HG03108 (cell line): ENCODE measurements at regions not wholly inside any gene's neighbourhood (a gene's known extent, or its start where the extent isn't known, plus 50 kb on each side); places are given as distances from the start of the nearest gene placed in this dataset.
"Not testable (repeated sequence)": the region's sequence is repeated elsewhere in the genome, so short reads cannot be mapped to it uniquely, and the experiment has no call there.

ENCODE experiments used
- ATAC-seq: cut with Tn5 transposase; IDR thresholded peaks from one replicate; pipeline ENCODE4 v1.9.1; 2021; ENCODE audit warnings: moderate library complexity; ENCODE audit not compliant: unreplicated experiment

DNA sequence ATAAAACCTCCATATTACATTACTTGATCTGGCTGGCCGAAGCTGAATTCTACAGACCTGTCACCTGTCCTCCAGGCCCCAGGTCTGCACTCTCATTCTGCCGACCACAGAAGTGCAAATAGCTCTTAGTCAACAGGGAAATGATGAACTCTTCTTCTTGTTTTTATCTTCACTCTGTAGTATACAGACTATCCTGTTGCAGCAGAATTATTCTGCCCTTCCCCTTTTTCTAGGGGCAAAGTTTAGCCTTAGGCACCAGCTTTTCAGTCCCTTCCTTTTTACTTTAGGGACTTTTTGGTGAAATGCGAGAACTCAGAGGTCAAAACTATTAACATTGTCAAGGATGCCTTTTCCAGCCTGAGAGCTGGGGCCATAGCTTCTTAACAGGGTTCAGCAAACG is 229.6 kb upstream of the EGLN3 start:
- no peak for ATAC-seq

DNA sequence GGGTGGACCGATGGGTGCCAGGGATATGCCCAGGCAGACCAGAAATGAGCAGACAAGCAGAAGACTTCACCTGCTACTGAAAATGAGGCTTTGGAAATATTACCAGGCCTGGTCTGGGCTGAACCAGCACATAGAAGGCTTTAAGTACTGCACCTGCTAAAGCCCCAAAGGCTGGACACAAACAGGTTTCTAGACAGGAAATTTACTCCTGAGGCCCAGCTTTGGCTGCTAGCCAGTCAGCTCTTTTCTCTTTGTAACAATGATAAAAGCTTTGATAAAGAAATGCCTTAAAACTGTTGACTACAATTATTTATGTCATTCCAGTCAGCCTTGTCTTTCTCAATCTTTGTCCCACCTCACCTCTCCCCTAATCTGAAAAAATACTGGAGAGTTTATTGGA is 228.9 kb upstream of the EGLN3 start:
- no peak for ATAC-seq

- no peak for ATAC-seq
Measured at GRCh38 chr14:34177466-34177865, 226.6 kb upstream of the EGLN3 start.

DNA sequence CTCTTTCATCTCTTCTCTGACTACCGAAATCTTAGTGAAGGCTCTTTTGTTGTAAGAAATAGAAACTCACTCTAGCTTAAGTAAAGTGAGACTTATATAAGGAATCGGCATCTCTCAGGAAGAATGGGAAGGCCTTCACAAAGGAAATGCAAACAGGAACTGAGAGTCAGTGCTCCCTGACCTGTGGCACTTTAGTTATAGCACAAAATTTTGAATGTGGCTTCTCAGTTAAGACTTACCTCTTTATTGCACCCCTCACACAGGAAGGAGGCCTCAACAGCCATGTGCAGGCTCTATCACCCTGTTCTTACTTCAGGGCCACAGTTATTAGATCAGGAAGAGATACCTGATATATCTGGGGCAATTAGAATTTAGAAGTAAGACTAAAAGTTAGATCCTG is 224.7 kb upstream of the EGLN3 start:
- ATAC-seq = peak; percentile 53

GRCh38 chr14:34174973-34175372 is 224.1 kb upstream of the EGLN3 start:
- no peak for ATAC-seq

DNA sequence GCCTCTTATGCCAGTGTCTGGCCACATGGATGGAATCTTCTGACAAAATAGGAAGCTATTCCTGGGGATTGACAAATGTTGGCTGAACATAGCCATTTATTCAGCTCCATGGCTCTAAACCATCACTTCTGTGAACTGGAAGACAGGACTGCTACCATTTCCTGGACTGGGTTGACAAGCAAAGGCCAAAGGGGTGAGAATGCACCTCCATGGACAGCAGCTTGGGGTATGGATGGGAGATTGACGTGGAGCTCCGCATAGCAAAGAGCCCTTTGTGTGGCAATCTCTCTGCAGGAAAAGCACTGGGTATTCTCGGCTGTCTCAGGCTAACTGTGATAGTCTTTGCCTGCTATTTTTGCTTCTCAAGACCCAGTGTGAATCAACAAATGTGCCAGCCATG is 223.0 kb upstream of the EGLN3 start:
- ATAC-seq = no peak

- ATAC-seq = no peak
Measured at GRCh38 chr14:34172550-34173368, 221.9 kb upstream of the EGLN3 start.

GRCh38 chr14:34172173-34172451 is 221.2 kb upstream of the EGLN3 start:
- no peak for ATAC-seq

GRCh38 chr14:34171431-34172172 is 220.7 kb upstream of the EGLN3 start:
- ATAC-seq = no peak

DNA sequence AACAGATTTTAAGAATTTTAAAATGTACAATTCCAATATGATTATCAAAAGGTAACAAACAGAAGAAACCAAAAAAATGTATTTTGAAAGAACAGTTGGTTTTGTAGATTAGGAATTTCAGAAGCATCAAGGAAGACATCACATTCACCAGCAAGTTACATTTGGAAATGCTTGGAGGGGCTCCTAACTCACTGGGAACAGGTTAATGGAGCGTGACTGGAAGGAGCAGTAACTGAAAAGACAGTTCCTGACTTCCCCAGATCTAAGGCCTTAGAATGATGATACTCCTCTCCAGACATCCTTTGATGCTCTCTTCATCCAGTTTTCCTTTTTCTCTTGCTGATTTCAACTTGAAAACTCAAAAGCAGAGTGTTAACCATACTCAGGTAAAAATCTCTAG is 220.0 kb upstream of the EGLN3 start:
- no peak for ATAC-seq

- no peak for ATAC-seq
Measured at GRCh38 chr14:34169561-34169960, 218.7 kb upstream of the EGLN3 start.

GRCh38 chr14:34168656-34169055 is 217.8 kb upstream of the EGLN3 start:
- ATAC-seq = no peak

- ATAC-seq = no peak
Measured at GRCh38 chr14:34165847-34166350, 215.0 kb upstream of the EGLN3 start.

GRCh38 chr14:34164162-34164864 is 213.4 kb upstream of the EGLN3 start:
- no peak for ATAC-seq

DNA sequence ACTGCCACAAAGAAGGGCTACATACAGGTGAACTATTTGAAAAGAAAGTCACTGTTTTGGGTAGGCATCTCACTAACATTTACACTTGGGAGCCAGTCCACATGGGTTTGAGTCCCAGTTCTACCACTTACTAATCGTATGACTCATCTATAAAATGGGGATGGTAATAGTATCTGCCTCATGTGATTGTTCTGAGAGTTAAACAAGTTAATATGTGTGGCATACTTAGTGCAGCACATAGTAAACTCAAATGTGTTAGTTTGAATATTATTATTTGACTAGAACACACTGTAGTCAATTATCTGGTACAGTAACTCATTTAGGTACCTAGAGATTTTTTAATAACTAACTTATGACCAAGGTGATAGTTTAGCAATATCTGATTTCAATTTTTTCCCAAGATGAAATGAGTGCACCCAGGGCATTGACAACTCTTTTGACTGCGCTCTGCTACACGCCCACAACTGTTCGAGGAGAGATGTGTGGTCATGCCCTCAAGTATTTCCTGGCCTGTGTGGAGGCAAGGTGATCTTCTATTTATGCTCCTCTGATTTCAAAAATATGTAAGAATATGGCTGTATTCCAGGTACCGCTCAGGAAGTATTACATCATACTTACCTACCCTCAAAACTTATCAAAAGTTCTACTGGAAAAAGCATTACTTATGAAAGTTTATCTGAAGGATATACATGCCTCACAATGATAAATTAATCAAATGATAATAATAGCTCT is 210.6 kb upstream of the EGLN3 start:
- no peak for ATAC-seq

DNA sequence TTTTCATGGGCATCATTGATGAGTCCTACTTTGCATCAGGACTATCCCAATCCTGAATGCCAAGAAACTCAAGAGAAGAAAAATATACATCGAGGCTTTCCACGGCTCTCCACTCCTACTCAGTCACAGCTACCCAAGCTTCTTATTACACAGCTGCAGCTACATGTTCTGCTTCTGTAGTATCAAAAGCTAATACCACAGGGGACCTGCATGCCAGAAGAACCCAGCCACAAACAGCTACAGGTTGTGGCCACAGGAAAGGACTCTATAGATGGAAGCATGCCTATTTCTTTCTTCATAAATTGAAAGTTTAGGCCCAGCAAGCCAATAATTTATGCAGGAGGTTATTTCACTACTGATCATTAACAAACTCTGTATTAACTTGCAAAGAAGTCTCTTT is 209.7 kb upstream of the EGLN3 start:
- ATAC-seq = no peak

DNA sequence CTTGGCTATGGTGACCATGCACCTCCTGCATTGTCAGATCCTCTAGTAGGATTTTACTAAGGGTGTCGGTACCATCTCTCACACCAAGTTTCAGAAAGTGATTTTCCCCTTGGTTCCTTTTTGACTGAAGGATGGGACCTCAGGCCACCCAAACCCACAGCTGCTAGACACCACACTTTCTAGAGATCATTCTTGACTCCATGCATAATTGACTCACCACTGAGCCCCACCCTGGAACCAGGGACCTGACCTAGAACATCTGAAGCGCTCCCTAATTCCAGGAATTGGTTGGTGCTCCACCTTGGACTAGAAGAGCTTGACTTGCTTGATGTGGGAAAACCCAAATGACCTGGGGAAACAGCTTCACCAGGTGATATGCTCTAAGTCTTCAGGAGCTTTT is 206.8 kb upstream of the EGLN3 start:
- ATAC-seq = no peak

GRCh38 chr14:34147461-34147860 is 196.6 kb upstream of the EGLN3 start:
- ATAC-seq = no peak

GRCh38 chr14:34140127-34140526 is 189.3 kb upstream of the EGLN3 start:
- ATAC-seq = not testable (repeated sequence)

DNA sequence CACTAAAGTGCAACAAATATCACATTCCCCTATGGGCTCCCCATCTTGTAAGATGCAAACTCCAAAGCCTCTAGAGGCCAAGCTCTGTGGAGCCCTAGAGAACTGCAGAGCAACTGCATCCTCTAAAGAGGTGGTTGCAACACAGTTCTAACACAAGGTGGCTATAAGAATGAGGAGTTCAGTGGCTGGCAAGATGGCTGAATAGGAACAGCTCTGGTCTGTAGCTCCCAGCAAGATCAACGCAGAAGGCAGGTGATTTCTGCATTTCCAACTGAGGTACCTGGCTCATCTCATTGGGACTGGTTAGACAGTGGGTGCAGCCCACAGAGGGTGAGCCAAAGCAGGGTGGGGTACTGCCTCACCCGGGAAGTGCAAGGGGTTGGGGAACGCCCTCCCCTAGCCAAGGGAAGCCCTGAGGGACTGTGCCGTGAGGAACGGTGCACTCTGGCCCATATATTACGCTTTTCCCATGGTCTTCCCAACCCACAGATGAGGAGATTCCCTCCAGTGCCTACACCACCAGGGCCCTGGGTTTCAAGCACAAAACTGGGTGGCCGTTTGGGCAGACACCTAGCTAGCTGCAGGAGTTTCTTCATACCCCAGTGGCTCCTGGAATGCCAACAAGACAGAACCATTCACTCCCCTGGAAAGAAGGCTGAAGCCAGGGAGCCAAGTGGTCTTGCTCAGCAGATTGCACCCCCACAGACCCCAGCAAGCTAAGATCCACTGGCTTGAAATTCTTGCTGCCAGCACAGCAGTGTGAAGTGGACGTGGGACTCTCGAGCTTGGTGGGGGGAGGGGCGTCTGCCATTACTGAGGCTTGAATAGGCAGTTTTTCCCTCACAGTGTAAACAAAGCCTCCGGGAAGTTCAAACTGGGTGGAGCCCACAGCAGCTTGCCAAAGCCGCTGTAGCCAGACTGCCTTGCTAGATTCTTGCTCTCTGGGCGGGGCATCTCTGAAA is 188.6 kb upstream of the EGLN3 start:
- not testable (repeated sequence) for ATAC-seq
